DND-41 (cell line): ENCODE measurements at regions not wholly inside any gene's neighbourhood (a gene's known extent, or its start where the extent isn't known, plus 50 kb on each side); places are given as distances from the start of the nearest gene placed in this dataset.

Source experiments
- CTCF ChIP-seq: IDR thresholded peaks from 2 replicates; pipeline ENCODE4 v1.5.1; 2012; ENCODE audit warnings: borderline replicate concordance, low read length, moderate library complexity, mild to moderate bottlenecking; ENCODE audit not compliant: poor library complexity, severe bottlenecking; ENCODE audit errors: extremely low read depth
- EZH2 ChIP-seq: IDR thresholded peaks from 3 replicates; pipeline ENCODE4 v1.6.1; 2012; ENCODE audit warnings: borderline replicate concordance, low read depth, mild to moderate bottlenecking, moderate library complexity, low read length, inconsistent platforms; ENCODE audit not compliant: severe bottlenecking

- TF ChIP-seq EZH2 (no peak), CTCF (no peak)
Measured at GRCh38 chr3:182735672-182736071, 57.6 kb upstream of the ATP11B start.
